HG03432 (cell line): ENCODE measurements at regions not wholly inside any gene's neighbourhood (a gene's known extent, or its start where the extent isn't known, plus 50 kb on each side); places are given as distances from the start of the nearest gene placed in this dataset.
"Not testable (repeated sequence)": the region's sequence is repeated elsewhere in the genome, so short reads cannot be mapped to it uniquely, and the experiment has no call there.

Experiments used
- ATAC-seq: cut with Tn5 transposase; IDR thresholded peaks from one replicate; pipeline ENCODE4 v1.9.1; 2021; ENCODE audit warnings: mild to moderate bottlenecking, moderate library complexity; ENCODE audit not compliant: unreplicated experiment

DNA sequence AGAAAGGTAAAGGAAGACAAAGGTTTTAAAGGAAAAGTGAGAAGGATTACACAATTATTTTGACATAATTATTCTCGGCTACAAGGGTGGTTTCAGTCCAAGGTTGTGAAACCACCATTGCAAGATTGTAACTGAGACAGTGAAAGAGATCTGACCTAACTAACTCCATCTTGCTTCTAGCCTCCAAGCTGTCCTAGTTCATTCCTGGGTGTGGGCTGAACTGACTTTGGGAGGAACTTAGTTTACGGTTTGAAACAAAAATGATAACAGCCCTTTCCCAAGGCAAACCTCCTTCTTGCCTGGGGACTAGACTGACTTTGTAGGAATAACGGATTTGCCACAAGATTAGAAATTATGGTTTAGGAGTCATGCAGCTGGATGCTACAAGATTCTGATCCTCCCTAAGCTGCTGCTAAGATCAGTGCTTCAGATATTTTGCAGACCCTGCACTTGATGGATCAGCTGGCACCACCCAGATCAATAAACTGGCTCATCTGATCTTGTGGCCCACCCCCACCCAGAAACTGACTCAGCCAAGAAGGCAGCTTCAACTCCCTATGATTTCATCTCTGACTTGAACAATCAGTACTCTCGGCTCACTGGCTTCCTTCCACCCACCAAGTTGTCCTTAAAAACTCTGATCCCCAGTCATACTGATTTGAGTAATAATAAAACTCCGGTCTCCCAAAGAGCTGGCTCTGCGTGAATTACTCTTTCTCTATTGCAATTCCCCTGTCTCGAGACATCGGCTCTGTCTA is 57.7 kb upstream of the AADACL2 start:
- ATAC-seq: no peak

DNA sequence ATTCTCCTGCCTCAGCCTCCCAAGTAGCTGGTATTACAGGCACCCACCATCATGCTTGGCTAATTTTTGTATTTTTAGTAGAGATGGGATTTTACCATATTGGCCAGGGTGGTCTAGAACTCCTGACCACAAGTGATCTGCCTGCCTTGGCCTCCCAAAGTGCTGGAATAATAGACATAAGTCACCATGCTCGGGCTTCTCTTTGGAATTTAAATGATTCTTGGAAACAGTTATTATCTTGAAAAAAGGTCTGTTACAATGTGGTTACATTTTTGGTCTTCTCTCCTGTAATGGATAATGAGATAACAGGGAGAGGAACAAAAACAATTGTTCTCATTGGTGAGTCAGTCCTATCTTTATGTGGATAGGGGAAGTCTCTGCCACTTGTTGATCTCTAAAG is 59.8 kb upstream of the AADACL2 start:
- no peak for ATAC-seq

DNA sequence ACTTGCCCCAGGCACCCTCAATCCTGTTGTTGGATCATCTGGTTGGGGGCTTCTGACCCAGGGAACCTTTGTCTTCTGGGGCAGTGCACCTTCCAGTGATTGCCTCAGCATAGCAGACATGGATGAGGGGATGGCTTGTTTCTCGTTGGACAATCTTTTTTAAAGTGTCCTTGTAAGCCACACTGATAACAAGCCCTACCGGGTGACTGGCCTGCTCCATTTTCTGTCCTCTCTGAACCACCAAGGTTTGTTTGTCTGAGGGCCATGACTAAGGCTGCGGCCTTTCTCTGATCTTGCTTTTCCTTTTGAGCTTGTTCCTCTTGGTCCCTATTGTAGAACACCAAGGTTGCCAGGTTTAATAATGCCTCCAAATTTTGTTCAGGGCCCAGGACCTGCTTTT is 66.0 kb upstream of the AADACL2 start:
- not testable (repeated sequence) for ATAC-seq

DNA sequence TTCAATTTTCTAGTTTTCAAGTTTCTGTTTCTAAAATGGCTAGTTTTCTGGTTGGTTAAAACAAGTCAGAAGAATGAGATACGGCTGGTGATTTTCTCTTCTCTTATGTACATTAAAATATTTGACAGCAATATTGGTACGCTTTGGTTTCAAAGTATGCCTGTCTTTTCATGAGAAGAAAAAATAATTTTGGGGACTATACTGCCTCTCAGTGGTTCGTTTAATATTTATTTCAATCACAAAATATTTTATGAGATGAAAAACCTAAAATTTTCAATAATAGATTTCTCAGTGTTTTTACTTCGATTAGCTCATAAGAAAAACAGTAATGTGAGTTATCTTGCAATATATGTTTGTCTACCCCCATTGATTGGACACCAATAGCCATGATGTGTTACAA is 72.8 kb upstream of the AADACL2 start:
- ATAC-seq: no peak

DNA sequence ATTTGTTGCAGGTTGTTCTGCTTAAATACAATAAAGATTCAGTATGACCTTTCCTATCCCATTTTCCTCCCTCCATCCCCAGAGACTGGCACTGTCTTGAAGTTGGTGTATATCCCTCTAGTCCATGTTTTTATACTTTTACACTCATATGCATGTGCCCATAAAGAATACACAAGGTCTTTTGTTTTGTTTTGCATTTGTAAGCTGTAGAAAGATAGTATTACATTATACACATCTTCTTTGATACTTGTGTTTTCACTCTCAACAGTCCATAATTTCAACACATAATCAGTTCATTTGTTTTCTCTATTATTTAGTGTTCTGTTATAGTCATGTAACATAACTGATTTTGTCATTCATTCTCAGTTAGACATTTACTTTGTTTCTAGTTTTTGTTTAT is 88.7 kb upstream of the AADACL2 start:
- ATAC-seq: no peak

DNA sequence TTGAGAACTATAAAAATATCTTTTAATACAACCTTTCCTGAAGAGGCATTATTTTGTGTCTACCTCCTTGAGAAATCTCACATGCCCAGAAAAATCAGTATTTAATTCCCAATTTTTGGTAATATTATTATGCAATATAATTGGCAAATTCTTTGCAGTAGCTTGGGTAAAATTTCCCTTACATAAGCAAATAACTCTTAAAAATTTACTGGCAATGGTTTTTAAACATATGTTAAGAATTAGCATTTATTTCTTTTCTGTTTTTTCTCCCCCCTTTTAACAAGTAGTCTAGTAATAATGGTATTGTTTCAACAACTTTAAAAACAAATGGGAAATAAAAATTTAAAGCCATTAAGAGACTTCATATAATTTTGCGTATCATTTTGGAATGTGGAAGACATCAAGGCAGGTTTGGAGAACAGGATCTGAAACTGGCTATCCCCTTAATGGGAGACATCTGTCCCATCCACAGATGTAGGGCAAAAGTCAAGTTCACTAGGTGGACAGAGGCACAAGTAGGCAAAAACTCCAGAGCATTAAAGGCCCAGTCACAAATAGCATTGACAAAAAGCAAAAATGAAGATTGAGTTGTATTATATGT is 89.6 kb upstream of the AADACL2 start:
- ATAC-seq: no peak

DNA sequence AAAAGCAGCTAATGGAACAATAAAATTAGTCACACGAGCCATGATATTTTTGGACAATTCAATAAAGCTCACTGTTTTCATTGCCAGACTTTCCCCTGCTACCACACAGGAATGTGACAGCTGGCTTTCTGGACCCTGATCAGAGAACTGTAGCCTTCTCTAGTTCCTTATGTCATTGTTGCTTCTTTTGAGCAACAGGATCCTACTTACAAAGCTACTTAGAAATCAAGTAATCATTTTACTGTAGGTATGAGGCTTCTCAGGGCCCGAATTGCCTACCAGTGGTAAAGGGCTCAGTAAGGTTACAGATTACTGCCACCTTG is 94.3 kb upstream of the AADACL2 start:
- no peak for ATAC-seq

DNA sequence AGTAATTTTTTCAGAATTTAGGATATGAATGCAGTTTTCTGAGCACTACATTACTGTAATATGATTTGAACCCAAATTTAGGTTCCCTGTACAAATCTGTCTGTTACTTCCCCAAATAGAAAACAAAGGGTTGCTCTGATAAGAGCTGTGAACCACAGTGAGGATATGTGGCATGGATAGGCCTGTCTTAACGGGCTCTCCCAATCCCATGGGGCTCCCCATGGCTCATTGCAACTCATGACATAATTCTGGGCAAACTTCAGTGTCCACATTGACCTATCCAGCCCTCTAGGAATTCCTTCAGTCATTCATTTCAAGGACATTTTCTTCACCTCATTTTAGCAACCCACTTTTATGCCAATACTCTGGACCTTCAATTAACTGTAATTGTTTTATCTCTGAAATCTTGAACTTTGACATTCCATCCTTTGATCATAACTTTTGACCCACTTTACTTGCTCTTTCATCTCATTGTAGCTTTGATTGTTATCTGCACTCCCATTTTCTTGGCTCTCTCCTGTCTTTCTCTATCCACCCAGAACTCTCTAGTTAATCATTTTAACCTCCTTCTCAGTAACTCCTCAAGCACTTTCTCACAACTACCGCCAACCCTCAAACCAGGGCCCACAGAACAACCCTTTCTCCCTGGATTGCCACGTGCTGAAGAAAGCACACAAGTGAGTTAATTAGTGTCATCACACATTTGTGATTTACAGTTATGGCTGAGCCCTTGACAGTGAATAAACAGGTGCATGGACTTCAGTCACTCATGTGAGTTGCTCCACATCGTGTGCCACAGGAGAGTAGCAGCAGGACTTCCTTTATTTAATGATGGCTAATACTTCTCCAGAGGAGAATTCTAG is 94.9 kb upstream of the AADACL2 start:
- ATAC-seq: no peak

DNA sequence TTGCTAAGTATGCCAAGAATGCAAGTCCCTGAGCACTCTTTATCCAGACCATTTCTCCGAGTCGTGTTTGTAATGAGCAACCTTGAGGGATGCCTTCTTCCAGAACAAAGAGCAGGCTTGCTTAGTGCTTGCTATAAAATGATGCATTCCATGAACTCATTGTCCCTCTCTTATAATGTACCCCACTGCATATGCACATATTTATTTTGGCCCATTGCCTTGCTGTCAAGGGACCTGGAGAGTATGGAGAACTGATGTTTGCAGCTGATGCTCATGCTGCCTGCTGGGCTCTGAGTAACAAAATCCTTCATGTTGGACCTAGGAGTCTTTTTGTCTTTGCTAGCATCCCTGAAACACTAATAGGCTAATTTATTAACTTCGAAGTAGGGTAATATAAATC is 97.8 kb upstream of the AADACL2 start:
- ATAC-seq: no peak

DNA sequence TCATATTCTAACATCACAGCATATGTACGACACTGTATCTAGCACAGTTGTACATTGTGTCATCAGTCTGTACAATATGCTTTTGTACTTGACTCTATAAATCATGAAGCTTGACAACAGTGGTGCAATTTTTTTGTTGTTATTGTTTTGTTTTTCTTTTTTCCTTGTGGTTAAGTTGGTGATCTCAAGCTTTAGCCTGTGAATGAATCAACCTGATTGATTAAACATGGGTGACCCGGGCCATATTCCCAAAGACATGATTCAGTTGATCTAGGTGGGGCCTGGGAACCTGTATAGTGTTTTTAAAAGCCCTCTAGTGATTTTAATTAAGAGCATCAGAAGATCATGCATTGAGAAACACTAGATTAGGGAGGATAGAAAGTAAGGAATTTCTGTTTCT is 101.8 kb upstream of the AADACL2 start:
- ATAC-seq: no peak

DNA sequence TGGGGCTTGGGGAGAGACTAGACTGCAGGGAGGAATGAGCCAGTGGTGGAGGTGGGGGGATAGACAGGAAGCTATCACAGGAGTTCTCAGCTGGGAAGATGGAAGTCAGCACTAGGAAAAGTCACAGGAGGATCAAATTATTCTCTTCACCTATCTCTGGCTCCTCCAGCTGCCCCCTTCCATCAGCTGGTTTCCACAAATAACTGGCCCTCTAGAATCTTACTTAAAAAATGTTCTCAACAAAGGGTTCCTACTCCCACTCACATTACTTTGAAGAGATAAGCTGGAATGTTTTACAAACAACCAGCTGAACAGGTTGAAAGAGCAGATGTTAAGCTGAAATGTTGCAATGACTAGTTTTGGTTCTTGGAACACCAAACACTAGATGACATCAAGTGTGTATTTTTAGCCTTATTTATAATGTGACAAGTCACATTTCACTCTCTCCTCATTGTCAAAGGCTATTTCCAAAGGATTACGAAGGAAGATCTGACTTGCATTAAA is 102.7 kb upstream of the AADACL2 start:
- ATAC-seq: no peak

DNA sequence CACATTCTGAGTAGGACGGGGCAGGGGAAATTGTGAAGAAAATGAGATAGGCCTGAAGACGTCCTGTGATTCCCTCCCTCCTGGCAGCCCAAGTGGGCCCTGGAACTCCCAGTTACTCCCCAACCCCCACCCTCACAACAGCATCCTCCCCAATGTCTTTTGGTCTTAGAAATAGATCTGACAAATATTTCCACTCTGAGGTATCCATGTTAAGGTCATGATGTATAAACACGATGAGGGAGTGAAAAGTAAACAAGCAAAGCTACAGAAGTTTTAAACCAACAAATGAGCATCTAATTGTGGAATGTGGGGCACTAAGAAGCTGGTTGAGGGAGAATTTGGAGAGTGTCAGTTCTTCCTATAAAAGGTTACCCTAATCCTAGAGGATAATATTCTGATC is 103.7 kb upstream of the AADACL2 start:
- no peak for ATAC-seq

DNA sequence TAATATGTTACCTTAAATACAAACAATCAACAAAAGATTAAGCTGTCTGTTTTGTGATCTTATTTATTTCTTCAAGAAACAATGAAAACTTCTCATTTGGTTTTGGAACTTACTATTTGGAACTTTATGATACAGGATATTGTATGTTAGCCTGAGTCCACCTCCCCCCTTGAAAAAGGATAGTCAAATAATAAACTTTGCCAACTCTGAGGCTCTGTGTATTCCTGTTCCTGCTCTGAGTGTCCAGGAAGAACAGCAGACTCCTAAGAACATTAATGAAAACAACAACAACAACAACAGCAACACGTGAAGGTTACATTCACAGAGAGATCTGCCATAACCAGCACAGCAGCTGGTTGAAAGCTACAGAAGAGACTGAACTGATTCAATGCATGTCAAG is 108.1 kb upstream of the AADACL2 start:
- no peak for ATAC-seq

DNA sequence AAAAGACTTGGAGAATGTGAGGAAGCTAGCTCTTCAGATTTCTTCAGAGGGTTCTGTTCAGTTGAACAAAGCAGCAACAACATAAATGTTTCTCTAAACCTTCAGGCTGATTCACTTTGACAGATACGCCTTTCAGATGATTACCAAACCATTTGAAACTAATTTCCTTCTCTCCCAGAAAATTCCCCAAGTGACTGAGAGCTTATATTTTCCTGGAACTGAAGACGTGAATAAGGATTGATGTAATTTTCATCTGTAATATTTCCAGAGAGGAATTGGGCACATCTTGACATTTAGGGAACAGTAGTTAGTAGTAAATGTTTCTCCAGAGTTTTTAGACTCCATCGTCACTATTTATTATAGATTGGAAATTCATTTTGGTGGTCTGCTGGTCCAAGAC is 108.6 kb upstream of the AADACL2 start:
- no peak for ATAC-seq

DNA sequence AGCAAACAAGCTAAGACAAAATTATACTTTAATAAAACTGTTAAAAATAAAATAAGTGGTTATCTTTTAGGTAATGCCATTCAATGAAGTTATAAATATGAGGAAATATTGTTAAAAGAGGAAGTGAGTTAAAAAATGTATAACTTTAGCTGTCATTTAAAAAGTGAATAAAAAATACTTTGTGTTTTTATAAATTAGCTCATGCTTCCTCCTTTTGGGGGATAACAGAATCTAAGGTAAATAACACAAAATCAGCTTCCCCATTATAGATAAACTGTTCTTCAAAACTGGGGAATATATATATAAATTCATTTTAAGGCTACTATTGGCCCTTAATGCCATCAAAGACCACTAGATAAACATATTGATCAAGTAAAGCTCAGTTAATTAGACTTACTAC is 113.7 kb upstream of the AADACL2 start:
- ATAC-seq: no peak

DNA sequence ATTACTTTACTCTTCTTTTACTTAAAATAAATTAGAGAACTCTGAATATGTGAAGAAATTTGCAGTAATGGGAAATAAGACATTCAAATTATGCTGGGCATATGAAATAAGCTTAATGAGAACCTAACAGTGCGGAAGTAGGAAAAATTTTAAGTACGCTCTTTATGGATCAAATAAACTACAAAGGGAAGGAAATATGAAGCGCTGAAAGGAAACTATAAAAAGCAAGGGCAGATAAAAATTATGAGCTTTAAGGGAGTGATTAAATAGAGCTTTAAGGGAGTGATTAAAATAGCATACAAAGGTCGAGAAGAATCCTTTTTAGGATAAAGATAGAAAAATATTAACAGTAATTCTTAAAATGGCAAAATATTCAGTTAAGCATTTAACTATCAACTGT is 118.3 kb upstream of the AADACL2 start:
- no peak for ATAC-seq

DNA sequence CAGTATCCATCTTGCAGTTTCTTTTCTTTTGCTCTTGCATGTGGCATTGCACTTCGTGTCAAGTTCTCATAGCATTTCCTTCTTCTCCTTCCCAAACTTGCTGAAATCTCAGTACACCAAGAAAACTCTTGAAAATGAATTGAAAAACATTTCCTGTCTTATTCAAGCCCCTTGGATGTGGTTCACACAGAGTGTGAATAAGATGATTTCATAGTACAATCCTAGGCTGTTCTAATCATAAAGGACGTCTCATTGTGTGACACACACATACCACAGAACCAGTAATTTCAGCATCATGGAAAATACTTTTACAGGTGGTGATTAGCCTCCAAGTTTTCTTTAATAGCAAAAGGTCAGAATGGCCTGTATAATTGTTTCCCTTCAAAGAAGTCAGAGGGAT is 121.6 kb upstream of the AADACL2 start:
- no peak for ATAC-seq

DNA sequence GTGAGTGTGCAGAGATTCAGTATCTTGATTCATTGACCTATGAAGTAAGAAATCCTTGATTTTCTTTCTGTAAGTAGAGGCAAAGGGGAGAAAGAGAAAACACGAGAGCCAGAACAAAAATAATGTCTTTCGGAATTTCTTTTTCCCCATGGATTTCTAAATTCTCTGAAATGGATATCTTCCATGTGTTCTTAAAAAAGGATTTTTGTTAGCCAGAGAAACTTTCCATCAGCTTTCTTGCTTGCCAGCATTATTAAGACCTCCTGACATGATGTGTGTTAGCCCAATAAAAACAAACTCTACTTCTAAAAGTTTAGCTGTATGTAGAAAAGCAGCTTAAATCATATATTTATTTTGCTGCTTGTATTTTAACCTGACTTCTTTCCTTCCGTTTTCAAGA is 122.3 kb upstream of the AADACL2 start:
- no peak for ATAC-seq

DNA sequence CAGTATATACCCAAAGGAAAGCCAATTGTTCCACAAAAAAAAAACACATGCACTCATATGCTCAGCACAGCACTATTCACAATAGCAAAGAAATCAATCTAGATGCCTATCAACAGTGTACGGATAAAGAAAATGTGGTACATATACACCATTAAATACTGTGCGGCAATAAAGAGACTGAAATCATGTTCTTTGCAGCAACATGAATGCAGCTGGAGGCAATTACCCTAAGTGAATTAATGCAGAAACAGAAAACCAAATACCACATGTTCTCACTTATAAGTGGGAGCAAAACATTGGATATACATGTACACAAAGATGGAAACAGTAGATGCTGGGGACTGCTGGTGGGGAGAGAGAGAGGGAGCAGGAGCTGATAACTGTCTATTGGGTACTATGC is 124.2 kb upstream of the AADACL2 start:
- ATAC-seq: no peak

DNA sequence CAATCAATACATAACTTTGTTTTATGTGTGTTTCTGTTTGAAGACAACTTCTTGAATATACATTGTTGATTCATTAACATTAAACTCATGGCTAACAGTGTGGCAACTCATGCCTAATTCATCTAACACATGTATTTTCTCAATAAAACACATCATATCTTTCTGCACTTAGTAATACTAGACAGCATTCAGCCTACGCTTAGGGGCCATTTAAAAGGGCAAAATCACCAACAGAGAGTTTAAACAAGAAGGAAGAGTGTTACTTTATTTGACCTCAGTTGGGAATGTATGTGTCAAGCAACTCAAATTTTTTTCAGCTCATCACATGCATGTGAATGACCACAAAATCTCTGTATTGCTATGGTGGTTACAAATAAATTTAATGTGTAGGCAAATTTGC is 128.8 kb upstream of the AADACL2 start:
- no peak for ATAC-seq

DNA sequence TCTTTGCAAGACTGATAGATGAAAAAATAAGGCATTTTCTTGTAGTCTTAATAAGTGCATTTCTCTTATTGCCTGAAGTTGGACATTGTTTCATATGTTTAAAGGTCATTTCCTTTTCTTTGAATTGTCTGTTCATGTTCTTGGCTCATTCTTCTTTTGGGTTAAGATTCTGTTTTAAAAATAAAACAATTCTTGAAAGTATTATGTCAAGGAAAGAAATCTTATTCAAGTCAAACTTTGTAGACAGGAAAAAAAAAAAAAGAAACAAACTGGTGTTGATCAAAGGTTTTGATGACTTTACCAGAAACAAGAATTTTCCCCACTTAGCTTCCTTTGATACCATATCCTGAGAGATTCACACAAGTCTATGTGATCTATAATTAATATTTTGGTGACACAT is 132.9 kb upstream of the AADACL2 start:
- no peak for ATAC-seq

DNA sequence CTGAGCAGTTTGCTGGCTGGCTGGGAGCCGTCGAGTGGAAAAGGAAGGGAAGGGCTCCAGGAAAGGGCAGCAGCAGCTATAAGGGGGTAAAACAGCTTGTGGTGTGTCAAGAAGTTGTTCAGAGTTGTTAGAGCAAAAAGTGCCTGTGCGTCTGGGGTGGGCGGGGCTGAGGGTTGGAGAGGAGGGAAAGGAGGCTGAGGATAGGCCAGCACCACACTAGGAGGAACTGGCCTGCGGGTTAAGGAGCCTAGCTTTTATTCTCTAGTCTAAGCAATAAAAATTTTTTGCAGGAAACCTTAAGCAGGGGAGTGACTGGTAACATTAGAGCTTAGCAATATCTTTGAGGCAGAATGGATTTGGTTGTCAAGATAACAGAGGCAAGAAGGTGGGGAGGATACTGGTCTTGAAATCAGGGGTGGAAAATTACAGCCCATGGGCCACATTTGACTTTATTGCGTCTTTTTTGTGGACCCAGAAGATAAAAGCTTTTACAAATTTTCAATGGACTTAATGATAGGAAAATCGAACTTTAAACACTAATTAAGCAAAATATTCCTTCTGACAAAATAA is 134.5 kb upstream of the AADACL2 start:
- ATAC-seq: no peak
